Keratinocyte (primary cell): ENCODE measurements at regions not wholly inside any gene's neighbourhood (a gene's known extent, or its start where the extent isn't known, plus 50 kb on each side); places are given as distances from the start of the nearest gene placed in this dataset.

Source experiments
- DNase-seq: peaks from one replicate; pipeline ENCODE4 v3.0.0-alpha.2; 2011; ENCODE audit warnings: low read depth, missing footprints, low spot score
- FAIRE-seq: peaks from 2 replicates; lab custom pipeline; 2011; peaks lifted over from hg19 to GRCh38; lab: Jason Lieb, UNC
- H2AFZ ChIP-seq: 2 replicates; pipeline ENCODE4 v1.6.0; 2012; ENCODE audit warnings: low read length, control low read depth, inconsistent platforms; ENCODE audit not compliant: control insufficient read depth
- H3K27ac ChIP-seq: 2 replicates; pipeline ENCODE4 v1.5.1; 2011; ENCODE audit warnings: low read length; ENCODE audit not compliant: control insufficient read depth, insufficient read depth
- H3K27me3 ChIP-seq: 3 replicates; pipeline ENCODE4 v1.6.0; 2011; ENCODE audit warnings: low read length; ENCODE audit not compliant: control insufficient read depth, insufficient read depth; ENCODE audit errors: extremely low read depth
- H3K36me3 ChIP-seq, 2 experiments: 2 replicates in 1 of 2; 3 replicates in 1 of 2; pipeline ENCODE4 v1.5.1; 2011; ENCODE audit warnings: low read length in 2 of 2, mild to moderate bottlenecking in 1 of 2; ENCODE audit not compliant: control insufficient read depth in 2 of 2, insufficient read depth in 2 of 2; ENCODE audit errors: extremely low read depth in 1 of 2
- H3K4me1 ChIP-seq: 3 replicates; pipeline ENCODE4 v1.5.1; 2011; ENCODE audit warnings: low read length; ENCODE audit not compliant: control insufficient read depth, insufficient read depth; ENCODE audit errors: extremely low read depth
- H3K4me2 ChIP-seq: 3 replicates; pipeline ENCODE4 v1.6.0; 2011; ENCODE audit warnings: low read depth, low read length; ENCODE audit not compliant: control insufficient read depth, insufficient read depth; ENCODE audit errors: extremely low read depth
- H3K4me3 ChIP-seq, 3 experiments: fragments of 200-600 bp in 1 of 3; sonication (generic) in 1 of 3; 2 replicates in 2 of 3; 3 replicates in 1 of 3; pipeline ENCODE4 v1.5.1; 2011 to 2016; ENCODE audit warnings: low read length in 3 of 3, mild to moderate bottlenecking in 3 of 3, control low read depth in 2 of 3, inconsistent platforms in 1 of 3, low read depth in 1 of 3, mixed read lengths in 1 of 3, mixed run types in 1 of 3, moderate library complexity in 1 of 3; ENCODE audit not compliant: control insufficient read depth in 2 of 3, insufficient read depth in 2 of 3; ENCODE audit errors: extremely low read depth in 1 of 3
- H3K79me2 ChIP-seq: 2 replicates; pipeline ENCODE4 v1.6.0; 2012; ENCODE audit warnings: low read length; ENCODE audit not compliant: control insufficient read depth, insufficient read depth
- H3K9ac ChIP-seq: 3 replicates; pipeline ENCODE4 v1.6.0; 2011; ENCODE audit warnings: low read length; ENCODE audit not compliant: control insufficient read depth, insufficient read depth; ENCODE audit errors: extremely low read depth
- H3K9me1 ChIP-seq: 3 replicates; pipeline ENCODE4 v1.6.0; 2011; ENCODE audit warnings: low read length; ENCODE audit not compliant: control insufficient read depth, insufficient read depth; ENCODE audit errors: extremely low read depth
- H3K9me3 ChIP-seq: 2 replicates; pipeline ENCODE4 v1.5.1; 2012; ENCODE audit warnings: low read depth, low read length; ENCODE audit not compliant: control insufficient read depth
- H4K20me1 ChIP-seq: 3 replicates; pipeline ENCODE4 v1.6.0; 2011; ENCODE audit warnings: low read length; ENCODE audit not compliant: control insufficient read depth, insufficient read depth; ENCODE audit errors: extremely low read depth
- EZH2 ChIP-seq: IDR thresholded peaks from one replicate; pipeline ENCODE4 v1.6.1; 2012; ENCODE audit warnings: inconsistent platforms, mild to moderate bottlenecking, low read length, moderate library complexity
- dilution Hi-C: fragments of 300-500 bp; cut with MboI; formaldehyde crosslinking; loops from one replicate; pipeline ENCODE4 v1.7.0; 2020; ENCODE audit warnings: low sequenced_read_pairs; ENCODE audit not compliant: extremely low pct_ligation_motif_present
- TF ChIP-seq, protein P1 (sequence below), 3 experiments: IDR thresholded peaks in 1 of 3; conservative IDR thresholded peaks in 1 of 3; optimal IDR thresholded peaks in 1 of 3; 2 replicates in 2 of 3; 3 replicates in 1 of 3; pipeline versions ENCODE3 to v1.5.1; 2011; ENCODE audit warnings: low read length in 3 of 3, mild to moderate bottlenecking in 3 of 3, moderate library complexity in 2 of 3, control low read depth in 1 of 3, inconsistent platforms in 1 of 3; ENCODE audit not compliant: insufficient read depth in 2 of 3; ENCODE audit errors: extremely low read depth in 1 of 3

DNA sequence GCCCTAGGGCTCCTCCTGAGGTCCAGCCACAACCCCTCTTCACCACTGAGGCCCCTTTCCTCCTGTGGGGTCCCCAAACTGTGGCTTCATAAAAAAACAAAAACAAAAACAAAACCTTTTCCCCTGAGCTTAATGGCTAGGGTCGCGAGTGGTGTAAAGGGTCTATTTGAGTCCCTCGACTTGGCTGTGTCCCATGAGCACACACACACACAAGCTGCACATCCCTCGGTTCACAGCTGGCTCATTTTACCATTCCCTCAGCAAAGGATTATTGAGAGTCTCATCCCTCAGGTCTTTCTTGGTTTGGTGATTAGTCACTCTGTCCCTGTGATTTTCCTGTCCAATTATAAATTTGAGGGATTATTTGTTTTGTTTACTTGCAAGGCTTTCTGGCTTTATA lies 206.1 kb upstream of the SASH1 start:
- FAIRE-seq = no peak

DNA sequence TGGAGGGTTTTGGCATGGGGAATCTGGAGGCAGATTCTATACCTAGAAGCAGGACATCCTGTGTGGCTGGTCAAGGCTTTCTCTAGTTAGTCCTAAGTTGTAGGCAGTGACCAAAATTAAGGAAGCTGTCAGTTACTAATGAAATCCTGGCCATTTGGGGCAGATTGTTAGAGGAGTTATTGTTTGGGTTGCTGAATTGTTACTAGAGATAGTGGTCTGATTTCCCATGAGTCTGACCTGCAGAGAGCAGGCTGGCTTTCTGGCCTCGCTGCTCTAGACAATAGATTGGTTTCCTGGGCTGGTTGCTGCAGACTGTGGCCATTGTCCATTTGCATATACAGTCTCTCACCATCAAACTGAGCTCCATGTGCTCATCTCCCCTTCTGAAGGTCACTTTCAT lies 205.0 kb upstream of the SASH1 start:
- no peak overlapping the region for H3K27ac ChIP-seq
- no peaks in the 10 kb centered on the region for H3K9me1 ChIP-seq
- dilution Hi-C loops = no loop called here
- no peaks in the 10 kb centered on the region for H4K20me1 ChIP-seq
- no peaks in the 10 kb centered on the region for H3K4me1 ChIP-seq
- DNase-seq = no peak
- H2AFZ ChIP-seq = no peak overlapping the region
- no peaks in the 10 kb centered on the region for H3K27me3 ChIP-seq
- H3K36me3 ChIP-seq = no peaks in the 10 kb centered on the region
- TF ChIP-seq, protein P1, sequence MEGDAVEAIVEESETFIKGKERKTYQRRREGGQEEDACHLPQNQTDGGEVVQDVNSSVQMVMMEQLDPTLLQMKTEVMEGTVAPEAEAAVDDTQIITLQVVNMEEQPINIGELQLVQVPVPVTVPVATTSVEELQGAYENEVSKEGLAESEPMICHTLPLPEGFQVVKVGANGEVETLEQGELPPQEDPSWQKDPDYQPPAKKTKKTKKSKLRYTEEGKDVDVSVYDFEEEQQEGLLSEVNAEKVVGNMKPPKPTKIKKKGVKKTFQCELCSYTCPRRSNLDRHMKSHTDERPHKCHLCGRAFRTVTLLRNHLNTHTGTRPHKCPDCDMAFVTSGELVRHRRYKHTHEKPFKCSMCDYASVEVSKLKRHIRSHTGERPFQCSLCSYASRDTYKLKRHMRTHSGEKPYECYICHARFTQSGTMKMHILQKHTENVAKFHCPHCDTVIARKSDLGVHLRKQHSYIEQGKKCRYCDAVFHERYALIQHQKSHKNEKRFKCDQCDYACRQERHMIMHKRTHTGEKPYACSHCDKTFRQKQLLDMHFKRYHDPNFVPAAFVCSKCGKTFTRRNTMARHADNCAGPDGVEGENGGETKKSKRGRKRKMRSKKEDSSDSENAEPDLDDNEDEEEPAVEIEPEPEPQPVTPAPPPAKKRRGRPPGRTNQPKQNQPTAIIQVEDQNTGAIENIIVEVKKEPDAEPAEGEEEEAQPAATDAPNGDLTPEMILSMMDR (optimal IDR thresholded peaks at IDR 0.05 in 1 of 3, IDR thresholded peaks at IDR 0.05 in 1 of 3, conservative IDR thresholded peaks at IDR 0.05 in 1 of 3; ENCODE audit: extremely low read depth in 1 of 3, insufficient read depth in 2 of 3, low read length in 3 of 3) = no peak
- TF ChIP-seq EZH2 = no peak
- no peak for FAIRE-seq
- no peak overlapping the region for H3K9ac ChIP-seq
- no peaks in the 10 kb centered on the region for H3K79me2 ChIP-seq
- no peaks in the 10 kb centered on the region for H3K9me3 ChIP-seq
- no peak overlapping the region for H3K4me3 ChIP-seq
- H3K4me2 ChIP-seq = no peak overlapping the region

More for the DNA sequence above, 206.1 kb upstream of the SASH1 start:
- Histone ChIP-seq H3K9me3 (no peaks in the 10 kb centered on the region), H3K27ac (no peak overlapping the region), H3K79me2 (no peaks in the 10 kb centered on the region), H3K27me3 (no peaks in the 10 kb centered on the region), H2AFZ (no peak overlapping the region), H3K9ac (no peak overlapping the region), H4K20me1 (no peaks in the 10 kb centered on the region), H3K4me3 (no peak overlapping the region), H3K9me1 (no peaks in the 10 kb centered on the region), H3K36me3 (no peaks in the 10 kb centered on the region), H3K4me1 (no peaks in the 10 kb centered on the region), H3K4me2 (no peak overlapping the region)
- TF ChIP-seq EZH2 = no peak
- TF ChIP-seq, protein P1 (optimal IDR thresholded peaks at IDR 0.05 in 1 of 3, IDR thresholded peaks at IDR 0.05 in 1 of 3, conservative IDR thresholded peaks at IDR 0.05 in 1 of 3; ENCODE audit: extremely low read depth in 1 of 3, insufficient read depth in 2 of 3, low read length in 3 of 3) = no peak
- DNase-seq = no peak
- dilution Hi-C loops = no loop called here
